ENCODE measurements at regions not wholly inside any gene's neighbourhood (a gene's known extent, or its start where the extent isn't known, plus 50 kb on each side); places are given as distances from the start of the nearest gene placed in this dataset.

DNA sequence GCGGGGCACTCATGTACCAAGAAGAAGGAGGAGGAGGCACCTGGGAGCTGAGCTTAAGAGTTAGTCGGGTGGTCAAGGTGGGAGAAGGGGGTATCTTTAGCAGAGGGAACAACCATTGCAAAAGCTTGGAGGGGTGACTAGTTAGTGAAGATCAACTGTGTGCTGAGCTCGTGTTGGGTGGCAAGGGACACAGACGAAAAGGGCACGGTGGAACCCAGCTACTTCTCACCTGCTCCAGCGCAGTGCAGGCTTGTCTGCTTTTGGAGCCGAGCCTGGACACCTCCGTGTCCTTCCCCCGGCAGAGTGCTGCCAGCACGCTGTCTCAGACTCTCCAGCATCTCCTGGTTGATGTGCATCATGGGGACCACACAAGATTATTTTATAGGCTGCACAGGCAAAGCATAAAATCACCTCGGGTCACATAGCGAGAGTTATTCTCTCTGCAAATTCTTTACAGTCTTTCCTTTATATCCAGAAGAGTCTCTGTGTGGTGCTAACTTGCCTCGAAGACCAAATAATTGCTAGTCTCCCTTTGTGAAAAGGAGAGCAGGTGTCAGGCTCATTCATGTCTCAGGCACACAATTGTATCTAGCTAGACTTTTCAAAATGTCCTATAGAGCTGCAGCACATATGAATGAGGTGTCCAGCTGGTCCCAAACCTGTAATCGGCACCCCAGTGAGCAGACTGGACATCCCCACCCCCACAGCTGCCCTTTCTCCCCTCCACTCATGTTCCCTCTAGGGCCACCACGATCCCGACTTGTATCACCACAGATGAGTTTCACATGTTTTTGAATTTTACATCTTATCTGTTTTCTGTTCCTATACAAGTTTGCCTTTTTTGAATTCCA is 123.4 kb downstream of the CEBPB start:
- TF ChIP-seq, protein P1, sequence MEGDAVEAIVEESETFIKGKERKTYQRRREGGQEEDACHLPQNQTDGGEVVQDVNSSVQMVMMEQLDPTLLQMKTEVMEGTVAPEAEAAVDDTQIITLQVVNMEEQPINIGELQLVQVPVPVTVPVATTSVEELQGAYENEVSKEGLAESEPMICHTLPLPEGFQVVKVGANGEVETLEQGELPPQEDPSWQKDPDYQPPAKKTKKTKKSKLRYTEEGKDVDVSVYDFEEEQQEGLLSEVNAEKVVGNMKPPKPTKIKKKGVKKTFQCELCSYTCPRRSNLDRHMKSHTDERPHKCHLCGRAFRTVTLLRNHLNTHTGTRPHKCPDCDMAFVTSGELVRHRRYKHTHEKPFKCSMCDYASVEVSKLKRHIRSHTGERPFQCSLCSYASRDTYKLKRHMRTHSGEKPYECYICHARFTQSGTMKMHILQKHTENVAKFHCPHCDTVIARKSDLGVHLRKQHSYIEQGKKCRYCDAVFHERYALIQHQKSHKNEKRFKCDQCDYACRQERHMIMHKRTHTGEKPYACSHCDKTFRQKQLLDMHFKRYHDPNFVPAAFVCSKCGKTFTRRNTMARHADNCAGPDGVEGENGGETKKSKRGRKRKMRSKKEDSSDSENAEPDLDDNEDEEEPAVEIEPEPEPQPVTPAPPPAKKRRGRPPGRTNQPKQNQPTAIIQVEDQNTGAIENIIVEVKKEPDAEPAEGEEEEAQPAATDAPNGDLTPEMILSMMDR (IDR thresholded peaks at IDR 0.05 in 4 of 5, conservative IDR thresholded peaks at IDR 0.05 in 1 of 5) = no peak
- no peak for TF ChIP-seq POLR2A (IDR thresholded peaks at IDR 0.05)

All from gastrocnemius medialis (tissue), 4 donors.